Parathyroid adenoma (tissue), 2 donors: ENCODE measurements at regions not wholly inside any gene's neighbourhood (a gene's known extent, or its start where the extent isn't known, plus 50 kb on each side); places are given as distances from the start of the nearest gene placed in this dataset.

Source experiments
- H2AFZ ChIP-seq: fragments of 300-600 bp; sonication (generic); one replicate; pipeline ENCODE4 v1.7.0; 2017; ENCODE audit warnings: antibody characterized with exemption, mild to moderate bottlenecking
- H3K27ac ChIP-seq: fragments of 300-600 bp; sonication (generic); one replicate; pipeline ENCODE4 v1.7.0; 2017
- H3K27me3 ChIP-seq: fragments of 300-600 bp; sonication (generic); one replicate; pipeline ENCODE4 v1.7.0; 2017; ENCODE audit warnings: low read length; ENCODE audit not compliant: control insufficient read depth, insufficient read depth
- H3K36me3 ChIP-seq: fragments of 300-600 bp; sonication (generic); one replicate; pipeline ENCODE4 v1.7.0; 2017; ENCODE audit warnings: low read length; ENCODE audit not compliant: control insufficient read depth, insufficient read depth
- H3K4me1 ChIP-seq: fragments of 300-600 bp; sonication (generic); one replicate; pipeline ENCODE4 v1.7.0; 2017; ENCODE audit warnings: control low read depth
- H3K4me2 ChIP-seq: fragments of 300-600 bp; sonication (generic); one replicate; pipeline ENCODE4 v1.7.0; 2017; ENCODE audit warnings: low read length
- H3K4me3 ChIP-seq: fragments of 300-600 bp; sonication (generic); one replicate; pipeline ENCODE4 v1.7.0; 2017; ENCODE audit warnings: low read depth, low read length
- H3K79me2 ChIP-seq: fragments of 300-600 bp; sonication (generic); one replicate; pipeline ENCODE4 v1.7.0; 2017; ENCODE audit warnings: control low read depth
- H3K9ac ChIP-seq: fragments of 300-600 bp; sonication (generic); one replicate; pipeline ENCODE4 v1.7.0; 2017; ENCODE audit warnings: mild to moderate bottlenecking
- H3K9me3 ChIP-seq: fragments of 300-600 bp; sonication (generic); one replicate; pipeline ENCODE4 v1.7.0; 2017; ENCODE audit warnings: low read length; ENCODE audit not compliant: control insufficient read depth
- CTCF ChIP-seq: fragments of 300-600 bp; sonication (generic); IDR thresholded peaks from one replicate; pipeline ENCODE4 v1.7.0; 2017; ENCODE audit warnings: antibody characterized with exemption, mild to moderate bottlenecking
- donor health status: primary hyperparathyroidism.

DNA sequence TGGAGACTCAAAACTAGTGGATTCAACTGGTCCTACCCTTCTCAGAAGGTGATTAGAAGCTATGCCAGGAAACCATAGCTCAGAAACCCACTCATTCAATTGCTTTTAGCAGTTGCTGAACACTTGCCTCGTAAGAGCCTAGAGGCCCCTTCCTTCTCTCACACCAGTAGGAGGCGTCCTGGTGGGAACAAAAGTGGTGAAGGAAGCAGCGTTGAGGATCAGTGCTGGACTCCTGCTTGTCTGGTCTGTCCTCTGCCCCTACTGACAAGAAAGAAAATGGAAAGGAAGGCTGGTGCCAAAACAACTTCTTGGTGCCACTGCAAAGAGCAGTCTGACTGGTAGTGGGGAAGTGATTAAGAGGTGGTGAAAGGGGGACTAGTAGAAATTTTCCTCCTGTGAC is 269.7 kb downstream of the LMO4 start:
- no peaks in the 10 kb centered on the region for H3K27me3 ChIP-seq
- no peak overlapping the region for H3K27ac ChIP-seq
- no peak overlapping the region for H2AFZ ChIP-seq
- no peaks in the 10 kb centered on the region for H3K4me1 ChIP-seq
- H3K9ac ChIP-seq: no peak overlapping the region
- no peak overlapping the region for H3K4me2 ChIP-seq
- no peak for TF ChIP-seq CTCF
- no peaks in the 10 kb centered on the region for H3K79me2 ChIP-seq
- no peaks in the 10 kb centered on the region for H3K36me3 ChIP-seq
- H3K9me3 ChIP-seq: no peaks in the 10 kb centered on the region
- no peak overlapping the region for H3K4me3 ChIP-seq

- TF ChIP-seq CTCF: no peak
- H2AFZ ChIP-seq: no peak overlapping the region
- H3K4me1 ChIP-seq: no peaks in the 10 kb centered on the region
- no peaks in the 10 kb centered on the region for H3K79me2 ChIP-seq
- H3K4me2 ChIP-seq: no peak overlapping the region
- no peaks in the 10 kb centered on the region for H3K36me3 ChIP-seq
- H3K9me3 ChIP-seq: no peaks in the 10 kb centered on the region
- H3K4me3 ChIP-seq: no peak overlapping the region
- no peak overlapping the region for H3K27ac ChIP-seq
- H3K9ac ChIP-seq: no peak overlapping the region
- H3K27me3 ChIP-seq: no peaks in the 10 kb centered on the region
Measured at GRCh38 chr1:87599569-87599968, 270.9 kb downstream of the LMO4 start.

DNA sequence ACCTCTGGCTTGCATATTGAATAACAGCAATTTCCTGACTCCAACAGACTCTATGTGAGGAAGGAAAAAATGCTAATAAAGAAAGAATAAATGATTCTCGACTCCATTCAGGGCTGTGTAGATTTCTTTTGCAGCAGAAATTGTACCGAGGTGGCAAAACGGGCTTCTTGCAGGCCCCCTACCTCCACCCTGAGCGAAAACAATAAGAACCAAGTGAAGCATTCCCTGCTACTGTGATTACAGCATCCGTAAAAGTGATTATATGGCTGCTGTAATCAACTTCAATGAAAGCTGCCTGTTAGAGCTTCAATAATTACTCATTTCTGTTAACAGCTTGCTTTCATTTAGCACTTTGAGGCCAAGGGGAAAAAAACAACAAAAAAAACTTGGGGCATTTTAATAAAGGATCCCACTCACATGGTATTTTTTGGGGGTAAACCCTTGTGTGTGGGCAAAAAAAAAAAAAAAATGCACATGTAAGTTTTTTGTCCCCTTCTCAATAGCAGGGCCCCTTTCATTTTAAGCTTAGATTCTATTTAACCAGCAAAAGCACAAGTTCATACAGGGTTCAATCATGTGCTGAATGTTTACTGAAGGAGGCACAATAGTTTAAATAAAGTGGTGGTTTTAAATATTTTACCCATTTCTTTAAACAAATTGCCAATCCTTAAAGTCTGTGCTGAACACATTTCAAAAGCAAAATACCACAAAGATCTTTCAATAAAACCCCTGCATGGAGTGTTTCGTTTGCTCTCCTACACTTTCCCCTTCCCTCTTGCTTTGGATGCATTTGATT is 271.6 kb downstream of the LMO4 start:
- TF ChIP-seq CTCF: no peak
- no peaks in the 10 kb centered on the region for H3K9me3 ChIP-seq
- no peak overlapping the region for H2AFZ ChIP-seq
- no peaks in the 10 kb centered on the region for H3K27me3 ChIP-seq
- H3K27ac ChIP-seq: no peak overlapping the region
- H3K4me1 ChIP-seq: no peaks in the 10 kb centered on the region
- no peaks in the 10 kb centered on the region for H3K36me3 ChIP-seq
- H3K4me2 ChIP-seq: no peak overlapping the region
- H3K79me2 ChIP-seq: no peaks in the 10 kb centered on the region
- no peak overlapping the region for H3K9ac ChIP-seq
- H3K4me3 ChIP-seq: no peak overlapping the region

GRCh38 chr1:87600854-87601253 is 272.2 kb downstream of the LMO4 start:
- Histone ChIP-seq H3K36me3 (no peaks in the 10 kb centered on the region), H3K9me3 (no peaks in the 10 kb centered on the region), H3K4me1 (no peaks in the 10 kb centered on the region), H3K27me3 (no peaks in the 10 kb centered on the region), H3K4me3 (no peak overlapping the region), H3K79me2 (no peaks in the 10 kb centered on the region), H3K27ac (no peak overlapping the region), H3K9ac (no peak overlapping the region), H2AFZ (no peak overlapping the region), H3K4me2 (no peak overlapping the region)
- TF ChIP-seq CTCF: no peak

GRCh38 chr1:87603626-87604025 is 274.9 kb downstream of the LMO4 start:
- TF ChIP-seq CTCF: no peak
- Histone ChIP-seq H3K36me3 (no peaks in the 10 kb centered on the region), H3K27ac (no peak overlapping the region)

More at GRCh38 chr1:87603626-87604025, 274.9 kb downstream of the LMO4 start:
- Histone ChIP-seq H3K9ac (no peak overlapping the region), H3K27me3 (no peaks in the 10 kb centered on the region), H2AFZ (no peak overlapping the region), H3K79me2 (no peaks in the 10 kb centered on the region), H3K4me3 (no peak overlapping the region), H3K9me3 (no peaks in the 10 kb centered on the region), H3K4me2 (no peak overlapping the region), H3K4me1 (no peaks in the 10 kb centered on the region)
